ENCODE measurements at regions not wholly inside any gene's neighbourhood (a gene's known extent, or its start where the extent isn't known, plus 50 kb on each side); places are given as distances from the start of the nearest gene placed in this dataset.
A peak's percentile ranks its signal among the peaks of the same experiment; 100 is the strongest.

DNA sequence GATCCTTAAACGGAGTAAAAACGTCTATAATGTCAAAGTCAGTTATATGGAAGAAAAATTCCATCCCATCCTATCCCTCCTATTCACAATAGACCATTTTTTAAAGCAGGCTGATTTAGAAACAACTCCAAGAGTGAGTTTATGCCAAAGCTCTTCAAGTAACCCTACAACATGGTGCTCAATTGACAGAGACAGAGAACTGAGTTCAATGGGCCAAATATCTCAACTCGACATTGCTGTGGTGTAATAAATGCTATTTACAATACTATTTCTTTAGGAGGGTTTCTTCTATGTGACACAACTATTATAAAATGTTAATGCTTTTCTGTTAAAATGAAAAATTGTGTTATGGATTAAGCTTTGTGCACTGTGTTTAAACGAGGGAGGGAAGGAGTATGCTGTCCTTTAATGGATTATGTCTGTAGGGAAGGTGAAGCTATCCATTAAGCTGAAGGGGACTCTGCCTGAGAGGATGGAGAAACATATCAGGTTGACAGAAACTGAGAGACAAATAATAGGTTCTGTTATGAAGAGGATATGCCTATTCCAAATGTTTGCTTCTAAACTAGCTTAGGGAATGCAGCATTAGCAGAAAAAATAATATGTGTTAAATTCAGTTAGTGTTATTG is 362.5 kb upstream of the CHRM3 start:
- DNase-seq (ENCODE audit: low read depth in 4 of 4, low spot score in 3 of 4), result no peak

DNA sequence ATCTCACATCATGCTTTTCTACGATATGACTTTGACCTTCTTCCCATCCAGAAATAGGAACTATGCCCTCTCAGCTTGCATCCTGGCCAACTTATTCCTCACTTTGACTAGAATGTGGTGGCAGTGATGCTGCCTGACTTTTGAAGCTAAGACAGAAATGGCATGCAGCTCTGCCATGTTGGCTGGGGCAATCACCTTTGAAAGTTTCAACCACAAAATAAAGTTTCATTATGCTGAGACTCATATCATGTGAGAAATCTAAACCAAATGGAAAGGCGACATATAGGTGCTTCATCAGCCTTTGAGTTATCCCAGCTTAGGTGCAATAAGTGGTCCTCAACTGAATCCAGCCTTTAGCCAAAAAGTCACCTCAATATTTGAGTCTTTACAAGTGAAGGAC is 370.0 kb upstream of the CHRM3 start:
- DNase-seq (ENCODE audit: low read depth in 4 of 4, low spot score in 3 of 4), result no peak

DNA sequence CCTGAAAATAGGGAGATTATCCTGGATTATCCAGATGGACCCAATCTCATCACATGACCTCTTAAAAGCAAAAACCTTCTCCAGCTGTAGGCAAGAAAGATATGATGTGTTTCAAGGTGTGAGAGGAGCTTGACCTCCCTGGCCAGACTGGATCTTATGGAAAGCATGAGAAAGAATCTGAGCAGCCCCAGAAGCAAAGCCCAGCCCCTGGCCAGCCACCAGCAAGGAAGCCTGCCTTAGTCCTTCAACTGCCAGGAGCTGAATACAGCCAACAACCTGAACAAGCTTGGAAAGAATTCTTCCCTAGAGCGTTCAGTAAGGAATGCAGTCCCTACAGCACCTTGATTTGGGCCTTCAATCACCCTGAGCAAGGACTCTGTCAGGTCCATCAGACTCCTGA is 375.0 kb upstream of the CHRM3 start:
- DNase-seq (ENCODE audit: low read depth in 4 of 4, low spot score in 3 of 4), result no peak

DNA sequence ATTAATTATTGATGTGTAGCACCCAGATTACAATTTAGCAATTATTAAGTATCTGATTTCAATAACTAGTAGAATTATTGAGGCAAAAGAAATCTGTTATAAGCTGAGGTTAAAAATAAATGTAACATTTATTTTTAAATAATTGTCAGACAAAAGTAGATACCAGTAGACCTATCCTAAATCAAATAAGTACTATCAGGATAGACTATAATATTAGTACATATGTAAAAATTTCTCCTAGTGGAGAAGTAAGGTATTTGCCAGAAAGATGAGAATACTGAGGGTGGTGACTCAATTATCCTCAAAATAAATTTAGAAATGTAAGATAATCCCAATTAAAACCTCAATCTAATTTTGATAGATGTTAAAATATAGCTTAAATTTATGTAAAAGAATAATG is 377.8 kb upstream of the CHRM3 start:
- DNase-seq (ENCODE audit: low read depth in 4 of 4, low spot score in 3 of 4), result no peak

DNA sequence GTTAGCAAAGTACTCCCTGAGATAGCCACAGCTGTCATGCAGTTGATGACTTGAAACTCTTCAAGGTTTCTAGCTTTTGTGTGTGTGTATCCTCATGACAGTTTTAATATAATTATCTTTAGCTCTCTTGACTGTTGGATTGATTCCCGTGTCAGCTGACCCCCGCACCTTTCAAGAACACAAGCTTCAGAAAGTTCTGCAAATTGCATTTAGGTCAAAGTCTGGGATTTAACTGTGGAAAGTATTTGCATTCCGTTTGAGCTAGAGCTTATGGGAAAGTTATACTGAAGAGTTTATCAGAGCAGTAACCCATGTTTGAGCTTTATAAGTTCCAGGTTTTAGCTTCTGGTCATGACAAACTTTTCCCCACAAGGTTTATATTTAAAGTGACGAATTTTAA is 380.1 kb upstream of the CHRM3 start:
- no peak for DNase-seq (ENCODE audit: low read depth in 4 of 4, low spot score in 3 of 4)

DNA sequence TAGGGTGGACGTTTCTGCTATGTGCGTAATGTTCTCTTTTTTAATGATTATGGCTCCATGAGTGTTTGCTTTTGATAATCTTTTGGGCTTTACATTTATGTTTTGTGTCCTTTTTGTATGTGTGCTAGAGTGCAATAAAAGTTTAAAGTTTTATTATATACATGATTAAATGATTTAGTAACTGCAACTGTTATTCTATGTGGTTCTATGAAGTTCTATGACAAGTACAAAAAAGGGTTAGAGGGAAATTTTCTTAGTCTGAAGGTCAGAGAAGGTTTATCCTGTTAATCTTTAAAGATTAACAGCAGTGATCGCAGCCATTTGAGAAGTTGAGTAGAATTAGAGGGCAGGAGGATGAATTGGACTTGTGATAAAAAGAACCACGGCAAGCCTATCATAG is 386.4 kb upstream of the CHRM3 start:
- no peak for DNase-seq (ENCODE audit: low read depth in 4 of 4, low spot score in 3 of 4)

DNA sequence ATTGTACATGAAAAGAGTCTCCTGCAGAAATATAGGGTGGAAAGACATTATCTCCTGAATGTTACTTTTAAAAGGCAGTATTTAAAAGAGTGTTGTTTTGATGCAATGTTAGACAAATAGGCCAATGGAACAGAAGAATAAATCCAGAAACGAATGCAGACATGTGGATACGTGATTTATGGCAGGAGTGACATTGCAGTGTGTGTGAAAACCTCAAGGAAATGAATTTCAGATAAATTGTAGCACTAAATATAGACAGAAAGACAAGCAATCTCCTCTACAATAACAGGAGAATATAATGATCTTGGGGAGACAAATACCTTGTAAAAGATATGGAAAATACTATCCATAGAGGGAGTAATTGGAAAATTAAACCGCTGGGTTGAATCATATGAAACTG is 387.8 kb upstream of the CHRM3 start:
- DNase-seq (ENCODE audit: low read depth in 4 of 4, low spot score in 3 of 4), result no peak

DNA sequence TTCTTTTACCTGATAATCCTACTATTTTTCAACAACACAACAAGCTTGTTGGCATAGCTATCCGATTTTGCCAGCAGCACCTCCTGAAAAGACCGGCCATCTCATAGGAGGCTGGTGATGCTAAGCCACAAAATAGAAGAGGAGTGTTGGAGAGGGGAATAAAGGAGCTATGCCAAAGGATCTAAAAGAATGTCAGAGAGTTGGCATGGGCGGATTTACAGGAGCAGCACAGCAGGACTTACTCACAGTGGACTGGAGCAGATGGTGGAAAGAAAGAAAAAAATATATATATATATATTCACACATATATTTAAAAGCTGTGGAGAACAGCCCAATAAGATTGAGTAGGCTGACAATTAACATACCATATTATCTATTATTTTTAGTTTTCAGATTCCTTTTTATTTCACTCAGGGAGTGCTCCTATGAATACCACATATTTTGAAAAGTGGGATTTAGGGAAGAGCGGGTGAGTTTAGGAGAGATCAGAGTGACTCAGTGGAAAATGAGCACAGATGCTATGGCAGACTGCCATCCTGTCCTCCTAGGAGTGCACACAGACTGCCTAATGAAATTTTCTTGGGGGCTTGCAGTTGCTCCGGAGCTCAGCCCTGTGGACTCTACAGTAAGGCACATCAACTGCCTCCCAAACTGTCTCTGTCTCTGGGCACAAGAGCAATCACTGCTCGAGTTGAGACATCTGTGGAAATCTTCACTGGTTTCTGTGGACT is 394.4 kb upstream of the CHRM3 start:
- DNase-seq (ENCODE audit: low read depth in 4 of 4, low spot score in 3 of 4), result no peak

DNA sequence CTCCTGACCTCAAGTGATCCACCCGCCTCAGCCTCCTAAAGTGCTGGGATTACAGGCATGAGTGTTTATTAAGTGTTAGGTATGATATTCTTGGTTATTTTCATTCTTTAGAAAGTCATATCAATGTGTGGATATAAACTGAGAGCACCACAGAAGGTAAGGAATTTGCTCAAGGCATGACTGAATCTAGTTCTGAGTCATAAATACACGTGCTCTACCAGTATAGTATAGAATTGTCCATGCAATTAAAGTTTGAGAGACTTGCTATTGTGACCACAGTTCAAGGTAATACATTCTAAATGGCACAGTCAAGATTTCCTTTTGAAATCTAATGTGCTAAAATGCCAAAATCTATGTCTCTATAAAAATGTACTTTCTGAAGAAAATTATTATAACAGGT is 401.1 kb upstream of the CHRM3 start:
- no peak for DNase-seq (ENCODE audit: low read depth in 4 of 4, low spot score in 3 of 4)

DNA sequence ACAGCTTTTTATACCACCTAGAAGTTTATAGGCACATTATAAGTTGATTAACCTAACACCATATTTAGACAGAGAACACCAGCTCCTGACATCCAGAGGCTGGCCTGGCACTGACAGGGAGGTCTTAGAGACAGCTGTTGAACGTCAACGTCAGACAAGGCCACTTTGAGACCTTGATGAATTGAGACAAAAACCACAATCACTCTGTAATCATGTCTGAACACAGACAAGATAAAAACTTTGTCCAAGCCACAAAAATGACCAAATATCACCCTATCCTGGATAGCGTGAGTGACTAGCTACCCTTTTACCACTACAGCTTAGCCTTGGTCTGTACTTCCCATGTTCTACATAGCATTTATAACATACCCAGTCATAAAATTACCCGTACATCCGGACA is 403.6 kb upstream of the CHRM3 start:
- DNase-seq (ENCODE audit: low read depth in 4 of 4, low spot score in 3 of 4), result no peak

DNA sequence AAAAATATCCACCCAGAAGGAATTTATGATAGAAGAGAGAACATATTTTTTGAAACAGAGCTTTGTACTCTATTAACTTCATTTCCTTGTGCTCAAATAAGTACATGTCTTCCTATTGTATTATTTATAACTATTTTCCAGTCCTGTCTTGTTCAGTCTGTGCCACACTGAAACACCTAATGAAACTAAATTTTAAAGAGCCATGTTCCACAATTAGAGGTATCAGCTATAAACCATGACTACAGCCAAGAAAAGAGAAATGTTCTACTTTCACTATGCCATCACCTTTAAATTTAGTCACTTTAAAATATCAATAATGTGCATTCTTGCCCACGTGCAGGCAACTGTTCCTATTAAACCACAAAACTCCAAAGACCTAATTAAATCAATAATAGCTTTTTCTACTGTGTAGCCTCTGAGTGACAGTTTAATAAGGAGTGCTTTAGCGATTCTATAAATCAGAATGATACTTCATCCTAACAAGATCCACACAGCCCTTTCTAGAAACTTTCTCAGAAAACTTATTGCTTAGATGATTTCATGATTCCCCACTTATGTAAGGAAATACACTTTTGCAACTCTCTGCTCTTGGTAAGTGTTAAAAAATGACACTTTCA is 404.9 kb upstream of the CHRM3 start:
- no peak for DNase-seq (ENCODE audit: low read depth in 4 of 4, low spot score in 3 of 4)

DNA sequence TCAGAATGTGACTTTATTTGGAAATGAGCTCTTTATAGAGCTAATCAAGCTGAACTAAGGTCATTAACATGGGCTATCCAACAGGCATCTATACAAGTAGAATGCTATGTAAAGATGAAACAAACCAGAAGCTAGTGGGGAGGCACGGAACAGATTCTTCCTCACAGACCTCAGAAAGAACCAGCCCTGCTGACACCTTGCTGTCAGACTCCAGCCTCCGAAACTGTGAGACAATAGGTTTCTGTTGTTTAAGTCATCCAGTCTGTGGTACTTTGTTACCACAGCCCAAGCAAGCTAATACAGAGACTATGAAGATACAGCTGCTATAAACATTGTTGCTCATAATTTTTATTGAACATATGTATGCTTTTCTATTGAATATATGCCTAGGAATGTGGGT is 406.3 kb upstream of the CHRM3 start:
- no peak for DNase-seq (ENCODE audit: low read depth in 4 of 4, low spot score in 3 of 4)

DNA sequence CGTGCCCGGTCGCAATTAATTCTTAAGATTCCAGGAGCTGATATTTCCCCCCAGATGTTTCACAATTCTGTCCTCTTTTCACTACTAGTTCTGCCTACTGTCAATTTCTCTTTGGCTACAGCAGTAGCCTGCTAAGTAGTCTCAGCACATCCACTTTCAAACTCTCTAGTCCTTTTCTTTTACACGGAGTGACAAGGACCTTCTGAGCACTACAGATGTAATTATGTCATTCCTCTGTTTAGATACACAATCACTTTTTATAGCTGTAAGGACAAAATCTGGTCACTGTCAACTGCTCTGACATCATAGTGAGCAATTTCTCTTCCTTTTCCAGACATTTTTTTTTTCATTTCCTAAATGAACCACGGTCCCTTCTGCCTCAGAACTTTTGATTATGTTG is 421.7 kb upstream of the CHRM3 start:
- no peak for DNase-seq (ENCODE audit: low read depth in 4 of 4, low spot score in 3 of 4)

DNA sequence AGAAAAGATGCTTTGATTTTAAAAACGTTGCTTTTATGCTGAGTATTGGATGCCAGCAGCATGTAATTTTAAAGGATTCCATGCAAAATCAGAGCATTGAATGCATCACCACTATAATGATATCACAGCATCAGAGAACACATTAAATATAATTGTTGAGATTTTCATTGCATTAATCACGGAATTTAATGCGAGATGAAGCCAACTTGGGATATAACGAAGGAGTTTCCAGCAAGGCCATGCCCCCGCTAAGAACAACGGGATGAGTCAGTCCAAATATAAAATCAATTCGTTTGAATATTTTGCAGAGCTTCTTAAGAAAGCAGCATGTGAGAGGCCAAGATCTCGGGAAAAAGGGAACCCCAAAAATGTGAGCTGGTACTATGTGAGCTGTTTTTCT is 423.4 kb upstream of the CHRM3 start:
- no peak for DNase-seq (ENCODE audit: low read depth in 4 of 4, low spot score in 3 of 4)

DNA sequence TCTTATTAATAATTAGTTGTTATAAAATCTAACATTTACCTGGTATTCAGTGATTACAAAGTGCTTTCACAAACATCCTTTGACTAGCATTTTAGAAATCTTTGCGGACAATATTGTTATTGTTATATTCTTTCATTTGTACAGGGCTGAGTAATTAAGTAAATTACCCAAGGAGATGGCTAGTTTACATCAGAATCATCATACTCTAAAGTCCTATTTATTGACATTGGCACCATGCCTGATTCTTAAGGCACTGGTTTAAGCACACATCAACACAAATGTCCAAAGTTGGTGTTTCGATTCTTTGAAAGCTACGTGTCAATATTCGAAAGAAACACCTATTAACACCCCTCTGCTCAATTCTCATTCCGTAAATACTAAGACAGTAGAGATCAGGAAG is 424.6 kb upstream of the CHRM3 start:
- no peak for DNase-seq (ENCODE audit: low read depth in 4 of 4, low spot score in 3 of 4)

DNA sequence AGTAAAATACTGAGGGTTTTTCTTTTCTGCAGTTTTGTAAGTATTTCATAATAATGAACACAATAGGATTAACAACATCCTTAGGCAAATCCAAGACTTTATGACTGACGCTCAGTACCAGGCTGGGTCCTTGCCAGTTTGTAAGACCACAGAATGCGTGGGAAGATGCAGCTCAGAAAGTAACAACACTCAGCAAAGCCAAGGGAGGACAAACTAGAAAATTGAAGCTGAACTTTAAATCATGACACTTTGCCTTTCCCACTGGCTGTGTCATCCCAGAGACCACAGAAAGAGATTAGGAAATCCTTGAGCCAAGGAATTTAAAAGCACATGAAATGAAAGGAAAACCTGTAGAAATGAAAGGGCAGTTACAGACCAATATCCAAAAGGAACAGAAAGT is 426.3 kb upstream of the CHRM3 start:
- no peak for DNase-seq (ENCODE audit: low read depth in 4 of 4, low spot score in 3 of 4)

DNA sequence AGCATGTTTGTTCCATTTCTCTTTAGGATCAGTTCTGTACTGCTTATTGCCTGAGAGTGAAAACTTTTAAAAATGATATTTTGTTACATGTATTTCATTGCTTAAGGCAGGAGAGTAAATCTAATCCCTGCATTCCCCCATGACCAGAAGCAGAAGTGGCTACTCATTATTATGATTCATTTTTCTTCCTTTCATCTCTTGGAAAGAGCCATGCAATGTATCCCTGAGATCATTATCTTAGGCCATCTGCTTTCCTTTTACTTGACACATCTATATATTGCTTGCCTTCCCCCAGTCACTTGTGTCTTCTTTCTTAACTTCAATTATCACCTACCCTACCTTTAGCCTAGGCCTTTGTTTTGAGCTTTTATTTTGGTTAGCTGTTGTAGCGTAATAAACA is 430.4 kb upstream of the CHRM3 start:
- DNase-seq (ENCODE audit: low read depth in 4 of 4, low spot score in 3 of 4), result no peak

DNA sequence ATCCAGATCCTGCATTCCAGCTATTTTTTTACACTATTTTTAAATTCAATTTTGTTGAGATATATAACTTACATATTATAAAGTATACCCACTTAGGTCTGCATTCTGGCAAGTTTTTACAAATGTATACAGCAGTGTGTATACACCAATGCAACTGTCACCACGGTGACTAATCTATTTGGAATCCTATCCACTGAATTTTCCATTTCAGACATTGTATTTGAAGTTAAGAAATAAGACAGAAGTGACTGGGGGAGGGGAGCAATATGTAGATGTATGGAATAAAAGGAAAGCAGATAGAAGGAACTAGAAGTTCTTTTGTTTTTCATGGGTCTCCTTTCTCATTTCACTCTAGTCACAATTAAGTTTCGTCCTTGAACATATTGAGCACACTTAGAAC is 431.5 kb upstream of the CHRM3 start:
- DNase-seq (ENCODE audit: low read depth in 4 of 4, low spot score in 3 of 4), result no peak

DNA sequence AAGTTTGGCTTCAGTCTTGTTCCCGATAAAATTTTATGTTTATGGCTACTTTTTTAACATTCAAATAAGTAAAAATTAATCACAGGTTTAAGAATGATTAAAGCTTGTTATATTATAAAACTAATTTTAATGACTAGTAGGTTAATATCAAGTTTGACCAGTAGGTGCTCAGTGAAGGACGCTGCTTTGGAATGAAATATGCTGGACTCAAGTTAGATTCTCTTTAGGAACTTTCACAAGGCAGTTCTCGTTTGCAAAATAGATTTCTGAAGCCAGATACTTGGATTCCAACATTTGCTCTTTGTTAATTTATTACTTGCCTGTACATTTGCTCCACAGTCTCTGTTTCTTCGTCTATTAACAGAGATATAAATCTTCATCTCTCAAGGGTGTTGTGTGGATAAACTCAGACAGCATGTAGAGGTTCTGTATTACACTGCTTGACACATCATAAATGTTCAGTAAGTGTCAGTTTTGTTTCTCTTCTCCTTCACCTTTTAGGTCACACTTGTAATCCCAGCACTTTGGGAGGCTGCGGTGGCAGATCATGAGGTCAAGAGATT is 432.8 kb upstream of the CHRM3 start:
- no peak for DNase-seq (ENCODE audit: low read depth in 4 of 4, low spot score in 3 of 4)

DNA sequence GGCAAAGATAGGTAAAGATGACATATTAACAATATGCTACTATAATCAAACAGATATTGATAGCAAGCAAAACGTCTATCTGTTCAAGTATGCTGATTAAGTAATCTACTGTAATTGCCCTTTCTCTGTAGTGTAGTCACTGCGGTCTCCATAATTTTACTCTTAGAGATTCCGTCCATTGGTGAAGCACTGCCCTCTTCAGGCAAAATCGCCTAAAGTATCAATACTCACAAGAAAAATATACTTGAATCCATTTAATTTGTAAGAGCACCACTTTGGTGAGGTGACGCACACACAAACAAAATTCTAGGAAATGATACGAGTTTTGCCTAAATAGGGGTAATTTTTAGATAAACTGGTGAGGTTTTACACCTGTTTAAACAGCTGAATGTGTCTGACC is 434.6 kb upstream of the CHRM3 start:
- peak in 2 of 4 donors; percentile 7 for DNase-seq (ENCODE audit: low read depth in 4 of 4, low spot score in 3 of 4)

DNA sequence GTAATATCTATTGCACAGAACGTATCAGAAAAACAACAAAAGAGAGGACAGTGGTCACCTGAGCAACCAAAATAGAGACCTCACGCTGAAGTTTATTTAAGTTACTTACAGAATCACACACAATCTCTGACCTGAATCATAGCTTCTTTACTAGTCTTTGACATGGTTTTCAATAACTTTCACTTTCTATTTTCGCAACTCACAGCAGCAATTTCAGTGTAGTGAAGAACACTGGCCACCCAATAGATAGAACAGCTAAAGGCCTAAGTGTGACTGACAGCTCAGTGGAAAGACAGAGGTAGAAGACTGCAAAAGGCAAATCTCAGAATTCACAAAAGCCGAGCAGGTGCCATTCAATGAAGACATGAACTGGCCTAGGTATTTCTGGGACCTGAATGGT is 435.6 kb upstream of the CHRM3 start:
- no peak for DNase-seq (ENCODE audit: low read depth in 4 of 4, low spot score in 3 of 4)

DNA sequence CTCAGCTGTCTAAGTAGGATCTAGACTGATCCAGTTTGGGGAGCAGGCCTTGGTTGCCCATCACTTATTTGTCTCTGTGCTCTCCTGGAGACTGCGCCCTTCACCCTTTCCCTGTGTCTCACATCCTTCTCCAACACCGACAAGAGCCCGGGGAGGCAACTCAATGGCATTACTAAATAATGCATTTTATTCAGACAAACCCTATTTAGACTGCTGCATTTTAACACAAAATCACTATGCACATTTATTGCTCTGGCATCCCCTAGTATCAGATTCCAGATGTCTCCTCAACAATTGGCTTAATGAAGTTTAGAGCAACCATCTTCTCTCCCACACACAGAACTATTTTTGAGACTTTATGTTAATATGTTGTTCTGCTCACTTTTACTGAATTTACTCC is 436.4 kb upstream of the CHRM3 start:
- no peak for DNase-seq (ENCODE audit: low read depth in 4 of 4, low spot score in 3 of 4)
